CD8-positive, alpha-beta memory T cell (primary cell): ENCODE measurements at regions not wholly inside any gene's neighbourhood (a gene's known extent, or its start where the extent isn't known, plus 50 kb on each side); places are given as distances from the start of the nearest gene placed in this dataset.

Experiments used
- CTCF ChIA-PET: fragments of 350-600 bp; sonication (Branson Sonifier 250); formaldehyde crosslinking; loops from one replicate; lab custom pipeline; 2021; ENCODE audit warnings: antibody characterized with exemption; lab: Charles Lee
- POLR2A ChIA-PET: fragments of 350-600 bp; sonication (Branson Sonifier 250); formaldehyde crosslinking; loops from one replicate; lab custom pipeline; 2021; ENCODE audit warnings: antibody characterized with exemption; lab: Charles Lee
- DNase-seq, 5 donors: peaks; one replicate each; pipeline versions ENCODE4 v3.0.0 to v3.0.0-alpha.2; 2020 to 2022; ENCODE audit warnings: mixed read lengths in 1 of 5
- H3K27ac ChIP-seq: one replicate; pipeline ENCODE4 v1.7.0; 2013; ENCODE audit warnings: low read depth, mild to moderate bottlenecking, low read length, moderate library complexity
- H3K27me3 ChIP-seq: 2 replicates; pipeline ENCODE4 v1.7.0; 2013; ENCODE audit warnings: low read length, mild to moderate bottlenecking; ENCODE audit not compliant: insufficient read depth, poor library complexity, severe bottlenecking
- H3K36me3 ChIP-seq: 2 replicates; pipeline ENCODE4 v1.7.0; 2013; ENCODE audit warnings: mild to moderate bottlenecking, low read length, moderate library complexity; ENCODE audit not compliant: insufficient read depth
- H3K4me1 ChIP-seq: 2 replicates; pipeline ENCODE4 v1.7.0; 2013; ENCODE audit warnings: mild to moderate bottlenecking, low read length, moderate library complexity; ENCODE audit not compliant: insufficient read depth
- H3K4me3 ChIP-seq: 2 replicates; pipeline ENCODE4 v1.7.0; 2013; ENCODE audit warnings: mild to moderate bottlenecking, low read length
- H3K9me3 ChIP-seq: 2 replicates; pipeline ENCODE4 v1.7.0; 2013; ENCODE audit warnings: mild to moderate bottlenecking, low read length
- H3K27ac Mint-ChIP-seq, 8 donors: one replicate each; pipeline ENCODE4 v1.8.0; 2020 to 2021; ENCODE audit warnings: mixed read lengths in 8 of 8, mild to moderate bottlenecking in 6 of 8, inconsistent platforms in 3 of 8, moderate library complexity in 3 of 8
- H3K27me3 Mint-ChIP-seq, 2 donors: one replicate each; pipeline ENCODE4 v1.8.0; 2020 to 2021; ENCODE audit warnings: mixed read lengths in 2 of 2, mild to moderate bottlenecking in 1 of 2, moderate library complexity in 1 of 2
- H3K36me3 Mint-ChIP-seq, 3 donors: one replicate each; pipeline ENCODE4 v1.8.0; 2020 to 2021; ENCODE audit warnings: mixed read lengths in 3 of 3, inconsistent platforms in 1 of 3, mild to moderate bottlenecking in 1 of 3
- H3K4me1 Mint-ChIP-seq, 3 donors: one replicate each; pipeline ENCODE4 v1.8.0; 2020 to 2021; ENCODE audit warnings: mixed read lengths in 3 of 3, inconsistent platforms in 1 of 3, mild to moderate bottlenecking in 1 of 3
- H3K4me3 Mint-ChIP-seq, 7 donors: one replicate each; pipeline ENCODE4 v1.8.0; 2020 to 2021; ENCODE audit warnings: mixed read lengths in 7 of 7, mild to moderate bottlenecking in 6 of 7, moderate library complexity in 4 of 7, inconsistent platforms in 2 of 7
- H3K9me3 Mint-ChIP-seq, 5 donors: one replicate each; pipeline ENCODE4 v1.8.0; 2020 to 2022; ENCODE audit warnings: mixed read lengths in 5 of 5, mild to moderate bottlenecking in 3 of 5, moderate library complexity in 2 of 5, inconsistent platforms in 1 of 5

DNA sequence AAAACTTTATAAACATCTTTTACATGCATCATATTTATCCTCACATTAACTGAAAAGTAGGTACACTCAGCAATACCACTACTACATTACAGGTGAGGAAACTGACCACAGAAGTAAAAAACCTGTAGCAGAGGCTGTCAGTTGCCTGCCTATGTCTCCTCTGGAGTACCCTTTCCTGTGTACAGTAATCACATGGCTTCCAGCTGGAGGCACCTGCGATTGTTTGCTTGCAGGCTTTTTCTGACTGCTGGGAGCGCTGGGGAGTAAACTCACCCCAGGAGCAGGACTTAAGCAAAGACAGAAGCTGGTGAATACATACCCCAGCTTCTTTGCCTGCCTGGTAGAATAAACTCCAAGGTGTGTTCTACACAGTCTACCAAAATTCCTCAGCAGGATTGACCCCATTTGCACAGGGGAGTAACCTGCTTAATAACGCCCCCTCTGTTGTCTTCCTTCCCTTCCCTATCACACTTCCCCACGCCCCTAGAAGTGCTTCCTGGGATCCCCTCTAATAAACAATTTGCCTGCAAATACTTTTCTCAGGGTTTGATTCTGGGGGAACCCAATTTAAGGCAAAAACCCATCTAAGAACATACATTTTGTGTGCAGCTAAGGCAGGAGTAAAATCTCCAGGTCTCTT, 138.9 kb downstream of the PTH2R start:
- Mint-ChIP-seq H3K4me1 (no peaks in the 10 kb centered on the region), H3K27me3 (no peaks in the 10 kb centered on the region), H3K4me3 (no peak overlapping the region), H3K27ac (no peak overlapping the region), H3K9me3 (peaks cover 0 to 1% (median 0%) of the 10 kb centered on the region in 5 donors), H3K36me3 (no peaks in the 10 kb centered on the region)
- Histone ChIP-seq H3K4me3 (no peak overlapping the region), H3K27me3 (no peaks in the 10 kb centered on the region), H3K27ac (no peak overlapping the region), H3K4me1 (no peaks in the 10 kb centered on the region), H3K36me3 (no peaks in the 10 kb centered on the region), H3K9me3 (no peaks in the 10 kb centered on the region)
- no peak for DNase-seq
- CTCF ChIA-PET: no interaction called here
- POLR2A ChIA-PET: no interaction called here

DNA sequence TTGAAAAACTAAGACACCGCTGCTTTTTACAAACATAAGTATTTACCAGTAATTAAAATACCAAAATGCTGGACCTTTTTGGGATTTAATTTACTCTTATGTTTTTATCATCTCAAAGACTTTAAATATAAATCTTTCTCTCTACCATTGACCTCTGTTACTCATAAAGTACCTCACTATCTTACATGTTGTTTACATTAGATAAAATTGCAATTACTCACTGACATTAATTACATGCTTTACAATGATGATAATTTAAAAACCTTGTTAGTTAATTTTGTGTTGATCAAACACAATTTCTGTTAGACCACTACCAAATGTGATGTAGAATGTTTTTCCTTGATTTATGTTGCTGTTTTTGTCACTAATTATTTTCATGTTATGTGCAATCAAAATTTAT, 139.5 kb downstream of the PTH2R start:
- no peak for DNase-seq
- Histone ChIP-seq H3K4me1 (no peaks in the 10 kb centered on the region), H3K4me3 (no peak overlapping the region), H3K9me3 (no peaks in the 10 kb centered on the region), H3K27ac (no peak overlapping the region), H3K36me3 (no peaks in the 10 kb centered on the region), H3K27me3 (no peaks in the 10 kb centered on the region)
- H3K4me3 Mint-ChIP-seq: no peak overlapping the region
- H3K27ac Mint-ChIP-seq: no peak overlapping the region
- no peaks in the 10 kb centered on the region for H3K36me3 Mint-ChIP-seq
- no peaks in the 10 kb centered on the region for H3K4me1 Mint-ChIP-seq
- ChIA-PET CTCF (no interaction called here), POLR2A (no interaction called here)
- peaks cover 0 to 3% (median 0%) of the 10 kb centered on the region in 5 donors for H3K9me3 Mint-ChIP-seq
- H3K27me3 Mint-ChIP-seq: no peaks in the 10 kb centered on the region

- Mint-ChIP-seq H3K36me3 (no peaks in the 10 kb centered on the region), H3K9me3 (peaks cover 0 to 3% (median 0%) of the 10 kb centered on the region in 5 donors), H3K27me3 (no peaks in the 10 kb centered on the region), H3K4me3 (no peak overlapping the region), H3K4me1 (no peaks in the 10 kb centered on the region), H3K27ac (no peak overlapping the region)
- DNase-seq: no peak
- Histone ChIP-seq H3K27ac (no peak overlapping the region), H3K9me3 (no peaks in the 10 kb centered on the region), H3K27me3 (no peaks in the 10 kb centered on the region), H3K4me3 (no peak overlapping the region), H3K4me1 (no peaks in the 10 kb centered on the region), H3K36me3 (no peaks in the 10 kb centered on the region)
- ChIA-PET POLR2A (no interaction called here), CTCF (no interaction called here)
Measured at GRCh38 chr2:208546860-208547650, 140.5 kb downstream of the PTH2R start.

GRCh38 chr2:208548700-208549099, 142.1 kb downstream of the PTH2R start:
- ChIA-PET POLR2A (no interaction called here), CTCF (no interaction called here)
- H3K27ac ChIP-seq: no peak overlapping the region
- DNase-seq: no peak
- no peaks in the 10 kb centered on the region for H3K36me3 Mint-ChIP-seq
- H3K9me3 ChIP-seq: no peaks in the 10 kb centered on the region
- H3K36me3 ChIP-seq: no peaks in the 10 kb centered on the region
- H3K4me1 ChIP-seq: no peaks in the 10 kb centered on the region
- no peaks in the 10 kb centered on the region for H3K27me3 ChIP-seq
- no peak overlapping the region for H3K4me3 ChIP-seq
- no peak overlapping the region for H3K27ac Mint-ChIP-seq
- H3K9me3 Mint-ChIP-seq: peaks cover 0 to 3% (median 0%) of the 10 kb centered on the region in 5 donors
- H3K27me3 Mint-ChIP-seq: no peaks in the 10 kb centered on the region
- no peak overlapping the region for H3K4me3 Mint-ChIP-seq
- no peaks in the 10 kb centered on the region for H3K4me1 Mint-ChIP-seq

DNA sequence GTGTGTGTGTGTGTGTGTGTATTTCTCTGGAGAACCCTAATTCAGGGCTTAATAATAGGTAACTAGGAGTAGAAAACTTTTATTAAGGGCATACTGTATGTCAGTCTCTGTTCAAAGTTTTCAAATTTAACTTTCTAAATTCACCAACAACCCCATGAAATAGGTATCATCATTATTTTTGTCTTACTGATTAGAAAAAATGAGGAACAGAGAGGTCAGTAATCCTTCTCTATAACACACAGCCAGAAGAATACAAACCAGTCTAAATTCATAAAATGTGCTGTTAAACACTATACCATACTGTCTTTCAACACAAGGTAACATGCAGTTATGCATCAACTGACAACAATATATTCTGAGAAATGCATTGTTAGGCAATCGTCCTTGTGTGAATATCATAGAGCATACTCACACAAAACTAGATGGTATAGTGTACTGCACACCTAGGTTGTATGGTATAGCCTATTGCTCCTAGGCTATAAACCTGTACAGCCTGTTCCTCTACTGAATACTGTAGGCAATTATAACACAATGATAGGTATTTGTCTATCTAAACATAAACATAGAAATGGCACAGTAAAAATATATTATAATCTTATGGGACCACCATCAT, 143.1 kb downstream of the PTH2R start:
- Mint-ChIP-seq H3K27ac (no peak overlapping the region), H3K27me3 (no peaks in the 10 kb centered on the region), H3K4me3 (no peak overlapping the region), H3K4me1 (no peaks in the 10 kb centered on the region), H3K36me3 (no peaks in the 10 kb centered on the region), H3K9me3 (peaks cover 0 to 3% (median 0%) of the 10 kb centered on the region in 5 donors)
- DNase-seq: no peak
- Histone ChIP-seq H3K4me3 (no peak overlapping the region), H3K27me3 (no peaks in the 10 kb centered on the region), H3K9me3 (no peaks in the 10 kb centered on the region), H3K27ac (no peak overlapping the region), H3K4me1 (no peaks in the 10 kb centered on the region), H3K36me3 (no peaks in the 10 kb centered on the region)
- ChIA-PET POLR2A (no interaction called here), CTCF (no interaction called here)

DNA sequence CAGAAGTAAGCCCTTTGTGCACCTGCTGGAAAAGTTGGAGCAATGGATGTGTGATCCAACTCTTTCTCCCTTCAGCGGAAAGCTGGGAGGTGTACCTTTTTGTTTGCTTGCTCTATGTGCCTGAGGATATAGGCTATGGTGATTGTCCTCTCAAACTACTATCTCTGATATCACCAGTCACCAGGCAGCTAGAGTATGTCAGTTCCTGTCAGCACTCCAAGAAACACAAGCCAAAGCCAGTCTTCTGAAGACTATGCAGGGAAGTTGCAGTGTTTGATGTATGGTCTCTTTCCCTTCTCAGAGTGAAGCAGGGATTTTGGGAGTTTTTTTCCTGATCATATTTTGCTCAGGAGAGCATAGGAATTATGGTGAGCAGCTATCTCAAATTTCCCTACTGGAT, 146.4 kb downstream of the PTH2R start:
- ChIA-PET POLR2A (no interaction called here), CTCF (no interaction called here)
- Mint-ChIP-seq H3K36me3 (no peaks in the 10 kb centered on the region), H3K27me3 (peaks cover 0 to 1% of the 10 kb centered on the region in 2 donors), H3K4me3 (no peak overlapping the region), H3K4me1 (no peaks in the 10 kb centered on the region), H3K9me3 (peaks cover 0 to 4% (median 3%) of the 10 kb centered on the region in 5 donors), H3K27ac (no peak overlapping the region)
- Histone ChIP-seq H3K4me3 (no peak overlapping the region), H3K9me3 (no peaks in the 10 kb centered on the region), H3K27me3 (no peaks in the 10 kb centered on the region), H3K27ac (no peak overlapping the region), H3K36me3 (no peaks in the 10 kb centered on the region), H3K4me1 (no peaks in the 10 kb centered on the region)
- no peak for DNase-seq

DNA sequence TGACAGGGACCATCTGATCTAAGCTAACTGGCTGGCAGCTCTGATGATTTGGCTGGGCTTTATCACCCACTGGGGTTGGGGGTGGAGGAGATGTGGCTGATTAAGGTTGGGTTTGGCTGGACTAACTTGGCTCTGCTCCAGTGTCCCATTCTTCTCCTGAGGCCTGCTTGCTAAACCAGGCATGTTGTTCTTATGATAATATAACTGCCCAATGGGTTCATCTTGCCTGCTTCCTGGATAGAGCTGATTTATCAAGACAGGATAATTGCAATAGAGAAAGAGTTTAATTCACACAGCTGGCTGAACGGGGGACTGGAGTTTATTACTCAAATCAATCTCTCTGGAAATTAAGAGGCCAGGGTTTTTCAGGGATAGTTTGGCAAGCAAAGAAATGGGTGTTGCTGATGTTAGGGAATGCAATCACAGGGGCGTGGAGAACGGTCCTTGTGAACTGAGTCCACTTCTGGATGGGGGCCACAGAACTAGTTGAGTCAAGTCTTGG, 150.4 kb downstream of the PTH2R start:
- peaks cover 0 to 1% of the 10 kb centered on the region in 2 donors for H3K27me3 Mint-ChIP-seq
- H3K27me3 ChIP-seq: no peaks in the 10 kb centered on the region
- H3K27ac ChIP-seq: no peak overlapping the region
- no peak overlapping the region for H3K4me3 Mint-ChIP-seq
- H3K4me1 Mint-ChIP-seq: no peaks in the 10 kb centered on the region
- H3K9me3 ChIP-seq: no peaks in the 10 kb centered on the region
- no peaks in the 10 kb centered on the region for H3K36me3 ChIP-seq
- no peaks in the 10 kb centered on the region for H3K36me3 Mint-ChIP-seq
- H3K4me1 ChIP-seq: no peaks in the 10 kb centered on the region
- POLR2A ChIA-PET: no interaction called here
- CTCF ChIA-PET: no interaction called here
- H3K27ac Mint-ChIP-seq: no peak overlapping the region
- H3K9me3 Mint-ChIP-seq: peaks cover 0 to 12% (median 10%) of the 10 kb centered on the region in 5 donors
- no peak for DNase-seq
- no peak overlapping the region for H3K4me3 ChIP-seq
